GM11168 (cell line): ENCODE measurements at regions not wholly inside any gene's neighbourhood (a gene's known extent, or its start where the extent isn't known, plus 50 kb on each side); places are given as distances from the start of the nearest gene placed in this dataset.

Experiments
- in situ Hi-C: fragments of 300-500 bp; cut with MboI; formaldehyde crosslinking; loops from one replicate; pipeline ENCODE4 v1.12.0; 2022; ENCODE audit warnings: low sequenced_read_pairs; ENCODE audit not compliant: unreplicated experiment

DNA sequence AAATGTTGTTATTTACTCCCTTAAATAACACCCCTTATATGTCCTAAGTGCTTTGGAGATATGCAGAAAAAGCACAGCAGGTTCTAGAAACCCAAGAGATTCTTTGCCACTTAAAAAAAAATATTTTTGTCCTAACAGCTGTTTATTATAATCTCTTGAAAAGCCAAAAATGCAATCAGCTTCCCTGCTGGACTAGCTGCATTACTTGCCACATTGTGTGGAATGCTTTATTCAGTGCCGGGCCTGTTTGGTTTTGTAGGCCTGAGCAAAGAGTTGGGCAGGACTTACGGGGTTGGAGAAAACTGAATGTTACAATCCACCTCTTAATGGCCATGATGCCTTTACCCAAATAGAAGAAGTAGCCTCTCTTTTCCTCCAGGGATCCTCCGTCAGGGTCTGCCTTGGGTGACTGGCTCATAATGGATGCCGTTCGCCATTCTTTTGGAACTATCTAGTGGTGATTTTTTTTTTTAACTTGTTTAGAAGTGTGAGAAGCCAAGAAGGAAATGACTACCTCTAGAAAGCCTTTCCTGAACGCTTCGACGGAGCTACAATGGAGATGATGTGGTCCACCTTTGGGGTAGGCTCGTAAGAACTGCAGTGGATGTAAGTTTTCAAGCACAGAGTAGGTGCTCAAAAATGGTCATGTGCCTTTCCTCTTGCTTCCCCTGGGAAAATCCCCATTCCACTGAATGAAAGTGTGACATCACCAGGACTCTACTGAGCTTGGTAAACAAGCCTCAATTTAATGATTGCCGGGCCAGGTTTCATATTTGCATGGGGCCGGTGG, 241.3 kb upstream of the NCAM1 start:
- in situ Hi-C loops, result no loop called here

DNA sequence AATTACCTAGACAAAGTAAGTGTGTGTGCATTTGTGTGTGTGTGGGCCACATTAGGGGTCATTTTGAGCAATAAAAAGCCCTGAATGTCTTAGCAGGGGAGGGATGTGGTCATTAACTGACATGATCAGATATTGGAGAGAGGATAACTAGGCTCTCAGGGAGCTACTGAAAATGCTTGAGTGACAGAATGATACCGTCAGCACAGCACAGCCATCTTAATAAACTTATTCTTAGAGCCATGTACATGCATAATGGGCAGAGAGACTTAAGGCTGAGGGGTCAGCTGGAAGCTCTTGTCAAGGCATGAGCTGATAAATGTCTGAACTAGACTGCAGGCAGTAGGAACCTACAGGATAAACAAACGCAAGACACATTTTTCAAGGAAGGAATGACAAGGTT, 239.1 kb upstream of the NCAM1 start:
- in situ Hi-C loops, result no loop called here

DNA sequence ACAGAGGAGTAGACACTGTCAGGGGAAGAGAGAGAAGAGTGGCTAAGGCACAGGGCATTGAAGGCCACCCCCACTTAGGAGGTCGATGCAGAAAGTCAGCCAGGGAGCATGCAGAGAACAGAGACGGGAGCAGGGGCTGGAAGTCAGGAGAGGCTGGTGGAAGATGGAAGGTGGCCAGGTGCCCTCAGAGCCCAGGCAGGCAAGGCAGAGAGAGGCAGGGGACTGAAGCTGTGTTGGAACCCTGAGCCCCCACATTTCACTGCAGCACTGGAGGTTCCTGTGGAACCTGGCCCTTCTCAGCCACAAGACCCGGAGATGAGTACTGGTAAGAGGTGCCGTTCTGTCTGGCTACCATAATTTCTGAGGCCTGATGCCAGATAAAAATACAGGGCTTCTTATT, 238.3 kb upstream of the NCAM1 start:
- in situ Hi-C loops, result no loop called here

DNA sequence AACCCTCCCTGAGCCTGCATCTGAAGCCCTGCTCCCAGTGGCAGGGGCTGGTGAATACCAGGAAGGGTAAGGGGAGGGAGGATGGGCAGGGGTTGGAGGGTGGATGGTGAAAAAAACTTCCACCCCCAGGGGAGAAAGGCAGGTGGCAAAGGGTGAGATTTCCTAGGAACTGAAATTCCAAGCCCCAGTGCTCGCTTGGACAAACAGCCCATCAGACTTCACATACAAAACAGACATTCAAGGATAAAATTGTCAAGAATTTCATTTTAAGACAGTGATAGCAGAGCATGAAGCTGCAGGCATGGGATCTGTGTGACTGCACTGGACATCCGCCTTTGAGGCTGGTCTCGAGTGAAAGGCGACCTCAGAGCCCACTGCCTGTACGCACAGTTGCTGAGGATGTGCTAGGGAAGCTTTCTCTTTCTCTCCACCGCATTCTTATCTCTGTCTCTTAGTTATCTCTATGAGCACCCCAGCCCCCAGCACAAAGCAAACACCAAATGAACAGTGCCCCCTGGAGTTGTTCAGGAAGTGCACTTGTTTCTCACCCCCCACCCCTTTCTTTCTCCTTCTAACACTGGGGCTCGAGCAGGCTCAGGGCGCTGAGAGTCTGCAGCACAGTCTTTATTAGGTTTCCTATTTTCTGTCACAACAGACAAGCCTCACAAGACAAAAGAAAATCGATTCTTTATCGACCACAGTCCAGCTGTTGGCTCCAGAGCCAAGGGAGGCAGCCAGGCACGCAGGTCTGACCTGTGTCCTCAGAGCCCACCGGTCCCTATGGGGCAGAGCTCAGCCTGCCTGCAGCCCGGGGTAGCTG, 237.3 kb upstream of the NCAM1 start:
- in situ Hi-C loops, result no loop called here

DNA sequence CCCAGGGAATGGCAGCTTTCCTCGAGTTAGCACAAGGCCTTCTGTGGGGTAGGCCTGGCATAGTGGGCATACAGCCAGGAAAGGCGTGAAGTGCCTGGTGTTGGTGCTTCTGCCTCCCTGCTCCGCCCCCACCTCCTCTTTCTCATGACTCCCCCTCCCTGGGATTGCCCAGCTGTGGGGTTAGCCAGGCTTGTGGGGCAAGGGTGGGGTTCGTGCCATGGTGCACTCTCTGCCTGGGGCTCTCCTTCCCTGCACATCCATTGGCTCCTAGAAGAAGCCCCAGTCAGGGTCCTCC, 236.8 kb upstream of the NCAM1 start:
- in situ Hi-C loops, result no loop called here

DNA sequence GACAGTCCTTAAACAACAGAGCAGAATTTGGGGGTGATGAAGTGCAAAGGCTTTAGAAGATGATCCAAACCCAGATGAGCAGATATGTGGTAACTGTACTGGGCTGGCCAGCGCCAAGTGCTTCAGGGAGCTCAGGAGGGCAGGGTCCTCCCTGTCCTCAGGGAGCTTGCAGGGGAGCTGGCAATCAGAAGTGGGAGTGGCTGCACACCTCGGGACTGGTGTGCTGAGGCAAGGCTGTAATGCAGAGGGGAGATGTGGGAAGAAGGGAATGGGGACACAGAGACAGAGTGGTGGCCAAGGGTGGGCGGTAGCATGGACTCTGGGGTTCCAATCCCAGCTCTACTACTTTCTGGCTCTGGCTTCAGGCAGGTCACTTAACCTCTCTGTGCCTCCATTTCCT, 235.6 kb upstream of the NCAM1 start:
- in situ Hi-C loops, result no loop called here

DNA sequence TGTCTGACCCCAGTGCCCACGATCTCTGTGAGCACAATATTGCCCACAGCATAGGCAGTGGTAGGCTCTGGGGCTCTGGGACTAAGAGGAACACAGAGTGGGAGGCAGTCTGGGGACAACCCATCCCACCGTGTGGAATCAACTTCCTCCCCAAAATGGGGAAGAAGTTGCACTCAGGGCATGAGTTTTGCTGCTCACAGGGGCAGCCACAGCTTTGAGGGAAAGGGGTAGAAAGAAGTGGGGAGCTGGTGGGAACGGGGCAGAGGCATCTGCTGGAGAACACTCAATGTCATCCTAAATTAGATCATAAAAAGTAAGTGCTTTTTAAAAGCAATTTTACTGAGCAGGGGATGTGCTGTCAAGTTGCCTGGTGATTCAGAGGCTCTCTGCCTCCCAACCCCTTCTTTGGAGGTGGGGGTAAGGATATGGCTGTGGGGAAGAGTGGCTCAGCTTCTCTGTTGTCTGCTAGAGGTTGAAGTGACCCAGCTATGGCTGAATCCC, 233.8 kb upstream of the NCAM1 start:
- in situ Hi-C loops, result no loop called here

DNA sequence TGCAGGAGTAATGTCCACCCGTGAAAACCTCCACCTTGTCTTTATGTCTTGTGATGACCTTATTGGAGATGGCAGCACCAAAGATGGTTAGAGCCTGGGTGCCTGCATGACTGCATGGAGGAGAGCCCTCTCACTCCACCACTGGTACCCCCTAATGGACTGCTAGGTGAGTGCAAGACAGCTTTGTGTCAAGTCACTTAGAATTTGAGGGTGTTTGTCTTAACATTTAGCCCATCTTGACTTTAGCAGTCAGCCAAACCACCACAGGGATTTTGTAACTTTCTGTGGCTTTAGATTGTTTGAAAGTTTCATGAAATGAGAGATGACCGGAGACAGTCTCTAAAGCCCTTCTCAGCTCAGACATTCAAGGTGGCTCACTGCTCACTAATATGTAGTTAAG, 232.9 kb upstream of the NCAM1 start:
- in situ Hi-C loops, result no loop called here

DNA sequence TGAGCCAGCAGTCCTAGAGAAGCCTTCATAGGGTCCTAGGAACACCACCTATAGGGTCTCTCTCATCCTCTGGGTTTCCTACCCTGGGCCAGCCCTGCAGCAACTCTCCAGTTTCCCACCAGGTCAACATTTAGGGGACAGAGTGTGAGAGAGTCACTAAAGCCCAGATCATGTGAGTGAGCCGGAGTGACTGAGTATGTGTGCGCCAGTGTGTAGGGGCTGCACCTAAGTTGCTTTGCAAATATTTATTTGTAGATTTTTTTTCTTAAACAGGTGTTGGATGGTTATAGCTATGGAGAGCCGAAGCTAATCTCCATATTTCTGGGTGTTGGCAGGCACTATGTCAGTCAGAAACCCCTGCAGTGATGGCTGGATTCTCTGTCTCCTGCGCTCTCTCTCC, 232.5 kb upstream of the NCAM1 start:
- in situ Hi-C loops, result no loop called here

DNA sequence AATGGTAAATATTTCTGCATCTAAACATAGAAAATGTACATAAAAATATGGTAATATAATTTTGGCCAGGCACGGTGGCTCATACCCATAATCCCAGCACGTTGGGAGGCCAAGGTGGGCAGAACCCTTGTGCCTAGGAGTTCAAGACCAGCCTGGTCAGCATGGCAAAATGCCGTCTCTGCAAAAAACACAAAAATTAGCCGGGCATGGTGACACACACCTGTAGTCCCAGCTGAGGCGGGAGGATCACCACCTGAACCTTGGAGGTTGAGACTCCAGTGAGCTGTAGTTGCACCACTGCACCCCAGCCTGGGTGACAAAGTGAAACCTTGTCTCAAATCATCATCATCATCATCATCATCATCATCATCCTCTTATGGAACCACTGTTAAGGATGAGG, 230.6 kb upstream of the NCAM1 start:
- in situ Hi-C loops, result no loop called here

DNA sequence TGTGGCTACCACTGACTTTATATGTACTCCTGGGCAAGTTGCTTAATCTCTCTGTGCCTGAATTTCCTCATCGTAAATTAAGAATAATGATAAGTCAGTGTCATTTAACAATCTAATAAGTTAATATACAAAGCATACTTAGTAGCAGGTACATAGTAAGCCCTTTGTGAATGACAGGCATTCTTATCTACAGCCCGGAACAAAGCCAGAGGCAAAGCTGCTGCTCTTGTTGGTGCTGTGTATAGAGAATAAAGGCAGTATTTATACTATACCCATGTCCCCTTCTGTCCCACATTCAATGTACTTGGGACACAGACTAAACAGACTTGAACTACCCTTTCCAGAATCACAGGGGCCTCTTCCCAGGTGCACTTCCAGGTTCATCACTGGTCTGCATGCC, 229.7 kb upstream of the NCAM1 start:
- in situ Hi-C loops, result no loop called here

DNA sequence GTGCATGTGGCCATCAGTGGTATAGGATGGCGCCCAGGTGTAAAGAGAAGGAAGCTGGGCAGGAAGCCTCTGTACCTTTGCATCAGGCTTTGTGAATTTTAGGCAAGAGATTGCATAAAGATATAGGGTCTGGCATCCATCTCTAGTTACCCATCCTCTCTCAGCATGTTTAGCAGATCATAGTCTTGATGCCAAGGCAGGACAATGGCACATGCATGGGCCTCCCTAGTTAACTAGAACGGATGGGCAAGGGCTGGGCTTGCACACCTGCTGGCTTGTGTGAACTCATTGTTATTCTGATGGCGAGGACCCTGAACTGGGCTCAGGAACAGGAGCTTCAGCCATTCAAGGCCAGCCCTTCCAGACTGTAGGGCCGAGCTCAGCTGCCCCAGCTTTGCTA, 229.2 kb upstream of the NCAM1 start:
- in situ Hi-C loops, result no loop called here

DNA sequence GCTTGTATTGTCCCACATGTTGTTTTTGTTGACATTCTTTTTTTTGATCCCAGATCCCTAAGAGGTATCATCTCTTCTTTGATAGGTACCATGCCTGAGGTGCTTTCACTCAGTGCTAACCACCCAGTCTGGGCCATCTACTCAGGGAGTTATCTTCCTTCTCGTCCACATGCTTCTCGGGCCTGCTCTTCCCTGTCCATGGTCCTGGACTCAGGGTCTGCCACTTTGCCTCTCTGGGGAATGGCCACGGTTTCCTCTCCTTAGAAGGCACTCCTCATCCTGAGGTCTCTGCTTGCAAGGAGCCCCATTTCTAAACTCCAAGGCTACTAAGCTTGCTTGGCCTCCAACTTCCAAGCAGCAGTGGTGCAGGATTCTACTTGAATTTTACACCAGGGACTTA, 227.0 kb upstream of the NCAM1 start:
- in situ Hi-C loops, result no loop called here

DNA sequence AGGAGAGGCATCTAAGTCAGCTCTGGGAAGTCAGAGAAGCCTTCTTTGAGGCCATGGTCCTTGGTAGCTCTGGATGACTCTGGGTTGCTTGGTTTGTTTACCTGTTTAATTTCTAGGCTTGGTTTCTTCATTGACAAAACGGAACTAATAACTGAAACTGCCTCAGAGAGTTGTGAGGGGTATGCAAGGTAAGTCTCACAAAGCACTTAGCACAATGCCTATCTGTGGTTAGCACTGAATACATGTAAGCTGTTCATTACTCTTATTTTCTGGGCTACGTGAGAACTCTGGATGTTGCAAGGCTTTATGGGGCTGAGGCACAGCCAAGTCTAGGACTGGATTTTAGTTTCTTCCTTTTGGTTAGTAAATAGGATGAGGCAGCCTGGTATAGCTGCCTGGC, 225.8 kb upstream of the NCAM1 start:
- in situ Hi-C loops, result no loop called here

DNA sequence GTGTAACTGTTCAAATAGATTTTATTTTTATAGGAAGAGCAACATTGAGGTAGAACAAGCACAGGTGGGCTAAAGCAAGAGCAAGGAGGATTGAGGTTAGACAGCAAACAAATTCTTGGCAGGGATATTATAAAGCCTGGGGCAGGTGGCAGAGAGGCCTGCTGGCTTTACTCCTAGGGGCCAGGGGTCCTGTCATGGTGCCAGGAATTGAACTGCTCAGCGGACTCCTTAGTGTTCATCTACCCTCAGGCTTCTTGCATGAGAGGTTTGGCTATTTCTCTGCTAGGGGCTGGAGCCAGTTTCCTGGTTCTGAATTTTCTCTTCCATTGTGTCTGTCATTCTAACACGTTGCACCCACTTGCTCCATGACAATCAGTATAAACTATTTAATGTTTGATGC, 217.2 kb upstream of the NCAM1 start:
- in situ Hi-C loops, result no loop called here

DNA sequence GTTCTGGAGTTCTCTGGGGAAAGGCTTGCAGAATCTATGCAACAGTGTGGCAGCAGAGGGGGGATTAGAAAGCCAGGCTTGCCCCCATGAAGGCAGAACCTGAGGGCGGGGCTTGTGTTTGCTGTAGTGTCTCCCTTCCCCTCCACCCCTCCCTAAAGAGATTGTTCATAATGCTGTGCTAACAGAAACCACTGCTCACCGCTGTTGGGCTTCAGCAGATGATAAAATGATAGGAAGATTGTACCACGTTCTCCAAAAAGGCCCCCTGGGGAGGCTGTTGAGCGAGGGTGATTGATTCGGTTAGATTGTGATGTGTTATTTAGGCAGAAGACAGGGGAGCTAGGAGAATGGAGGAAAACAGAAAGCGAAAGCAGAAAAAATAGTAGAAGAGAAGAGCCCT, 215.2 kb upstream of the NCAM1 start:
- in situ Hi-C loops, result no loop called here

DNA sequence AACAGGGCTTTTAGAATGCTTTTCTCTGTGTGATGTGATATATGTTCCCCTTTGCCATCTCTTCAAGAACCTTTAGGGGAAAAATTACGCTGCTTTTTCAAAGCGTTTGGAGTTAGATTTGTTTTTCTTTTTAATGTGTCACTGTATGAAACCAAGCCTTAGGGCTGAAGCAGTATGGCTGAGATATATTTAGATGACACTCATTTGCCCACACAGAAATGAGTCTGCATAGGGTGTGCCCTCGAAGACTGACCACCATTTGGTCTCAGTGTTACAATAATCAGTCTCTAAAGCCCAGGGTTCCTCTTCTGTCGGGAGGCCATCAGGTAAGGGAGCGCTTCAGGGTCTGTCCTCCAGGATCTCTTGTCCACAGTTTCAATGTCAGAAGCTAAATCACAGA, 213.0 kb upstream of the NCAM1 start:
- in situ Hi-C loops, result no loop called here

DNA sequence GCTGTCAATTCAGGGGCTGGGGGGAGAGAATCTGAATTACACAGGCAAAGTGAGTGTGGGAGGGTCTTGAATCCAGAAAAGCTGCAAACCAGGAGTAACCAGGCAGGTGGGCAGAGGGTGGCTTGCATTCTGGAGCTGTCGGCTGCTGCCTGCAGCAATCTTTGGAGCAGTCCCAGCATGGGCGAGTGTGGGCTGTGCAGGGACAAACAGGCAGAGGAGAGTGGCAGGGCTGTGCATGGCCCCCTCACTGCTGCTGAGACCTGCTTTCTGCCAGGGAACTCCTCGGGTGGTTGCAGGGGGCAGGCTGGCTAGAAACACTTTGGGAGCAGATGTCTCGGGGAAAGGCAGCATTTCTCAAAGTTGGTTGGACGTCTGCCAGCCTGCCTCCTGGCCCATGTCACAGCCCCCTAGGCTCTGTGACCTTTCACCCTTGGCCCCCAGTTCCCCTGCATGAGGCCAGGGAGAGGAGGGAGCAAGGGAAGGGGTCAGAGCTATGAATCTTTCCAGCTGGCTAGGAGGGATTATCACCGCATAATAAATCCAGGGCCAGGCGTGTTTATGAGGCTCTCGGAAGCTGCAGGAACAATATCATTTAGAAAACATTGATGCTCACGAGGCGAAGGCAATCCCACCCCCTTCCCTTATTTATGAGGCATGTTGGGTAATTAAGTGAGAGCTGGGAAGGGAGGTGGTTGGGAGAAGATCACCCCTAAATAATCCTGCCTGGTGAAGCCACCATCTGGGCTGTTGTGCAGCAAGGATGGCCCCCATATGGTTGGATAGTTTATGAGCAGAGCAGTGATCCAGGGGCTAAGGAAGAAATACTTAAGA, 212.3 kb upstream of the NCAM1 start:
- in situ Hi-C loops, result no loop called here

DNA sequence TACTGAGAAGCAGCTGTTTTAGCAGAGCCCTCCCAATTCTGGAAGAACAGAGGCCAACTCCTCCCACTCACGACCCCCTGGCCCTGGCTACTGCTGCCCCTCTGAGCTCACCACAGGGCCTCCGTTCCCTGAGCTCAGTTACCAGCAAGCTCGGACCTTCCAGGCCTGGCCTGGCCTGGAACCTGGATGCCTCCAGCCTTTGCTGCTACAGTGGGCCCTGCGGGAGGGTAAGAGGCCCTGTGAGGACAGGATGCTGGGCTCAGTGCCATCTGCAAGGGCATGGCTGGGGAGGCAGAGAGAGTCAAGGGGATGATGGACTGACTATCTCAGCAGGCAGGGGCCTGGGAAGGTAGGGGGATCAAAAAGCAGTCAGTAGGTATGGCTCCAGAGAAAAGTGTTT, 209.9 kb upstream of the NCAM1 start:
- in situ Hi-C loops, result no loop called here

DNA sequence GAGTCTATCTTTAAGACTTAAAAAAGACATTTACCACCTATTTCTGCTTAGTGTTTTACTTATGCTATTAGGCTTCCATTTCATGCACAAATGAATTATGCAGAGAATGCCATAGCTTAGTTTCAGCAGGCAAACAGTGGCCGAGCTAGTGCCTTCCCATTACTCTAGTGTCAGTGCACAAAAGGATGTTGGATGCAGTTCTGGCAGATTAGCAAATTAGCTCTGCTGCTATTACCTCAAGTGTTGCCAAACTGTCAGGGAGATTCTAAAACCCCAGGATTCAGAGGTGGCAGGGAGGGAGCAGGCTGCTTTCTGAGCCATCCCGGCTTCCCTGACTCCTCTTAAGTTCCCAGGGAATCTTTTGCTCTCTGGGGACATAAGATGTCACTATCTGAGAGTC, 209.4 kb upstream of the NCAM1 start:
- in situ Hi-C loops, result no loop called here

DNA sequence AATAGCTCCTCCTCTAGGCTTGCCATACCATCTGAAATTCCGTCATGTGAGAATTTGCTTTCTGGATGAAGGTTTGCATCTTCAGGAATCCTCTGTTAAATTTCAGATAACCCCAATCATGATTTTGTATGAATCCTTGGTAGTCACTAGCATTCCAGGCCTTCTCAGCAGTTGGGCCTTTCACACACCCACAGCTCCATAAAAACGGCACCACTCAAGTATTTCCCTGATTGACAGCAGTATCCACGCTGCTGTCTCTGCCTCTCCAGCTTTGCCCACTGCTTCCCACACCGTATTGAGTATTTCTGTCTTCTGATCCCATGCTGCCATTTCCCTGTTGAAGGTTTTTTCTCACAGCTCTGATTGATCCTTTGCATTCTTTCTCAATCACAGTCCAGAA, 208.7 kb upstream of the NCAM1 start:
- in situ Hi-C loops, result no loop called here
